GM18868 (cell line): ENCODE measurements at regions not wholly inside any gene's neighbourhood (a gene's known extent, or its start where the extent isn't known, plus 50 kb on each side); places are given as distances from the start of the nearest gene placed in this dataset.

Experiments
- ATAC-seq: cut with Tn5 transposase; IDR thresholded peaks from one replicate; pipeline ENCODE4 v1.9.1; 2021; ENCODE audit warnings: mild to moderate bottlenecking, moderate library complexity; ENCODE audit not compliant: unreplicated experiment

DNA sequence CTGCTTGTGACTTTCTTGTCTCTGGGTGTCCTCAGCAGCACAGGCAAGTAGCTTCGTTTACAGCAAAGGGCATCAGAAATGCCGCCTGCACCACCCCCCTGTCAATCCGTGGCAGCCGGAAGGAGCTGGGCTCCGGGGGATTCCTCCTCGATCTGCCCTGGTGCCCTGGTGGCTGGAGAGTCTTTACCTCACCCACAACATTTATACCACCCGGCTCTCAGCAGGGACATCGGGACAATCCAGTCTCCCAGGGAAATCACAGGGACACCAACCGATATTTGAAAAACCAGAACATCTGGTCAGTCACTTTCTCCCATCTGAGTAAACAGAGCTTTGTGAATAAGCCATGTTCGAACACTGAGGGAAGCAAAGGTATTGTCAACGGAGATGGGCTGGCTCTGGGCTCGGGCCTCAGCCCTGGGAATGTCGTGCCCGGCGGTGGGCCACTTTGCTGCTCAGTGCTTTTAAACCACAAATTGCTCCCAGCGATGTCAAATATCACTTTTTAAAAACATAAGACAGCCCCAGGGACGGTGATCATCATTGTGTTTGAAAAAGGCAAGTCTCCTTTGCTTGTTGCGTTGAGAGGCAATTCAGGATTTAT lies 210.0 kb upstream of the SALL3 start:
- ATAC-seq, result no peak

DNA sequence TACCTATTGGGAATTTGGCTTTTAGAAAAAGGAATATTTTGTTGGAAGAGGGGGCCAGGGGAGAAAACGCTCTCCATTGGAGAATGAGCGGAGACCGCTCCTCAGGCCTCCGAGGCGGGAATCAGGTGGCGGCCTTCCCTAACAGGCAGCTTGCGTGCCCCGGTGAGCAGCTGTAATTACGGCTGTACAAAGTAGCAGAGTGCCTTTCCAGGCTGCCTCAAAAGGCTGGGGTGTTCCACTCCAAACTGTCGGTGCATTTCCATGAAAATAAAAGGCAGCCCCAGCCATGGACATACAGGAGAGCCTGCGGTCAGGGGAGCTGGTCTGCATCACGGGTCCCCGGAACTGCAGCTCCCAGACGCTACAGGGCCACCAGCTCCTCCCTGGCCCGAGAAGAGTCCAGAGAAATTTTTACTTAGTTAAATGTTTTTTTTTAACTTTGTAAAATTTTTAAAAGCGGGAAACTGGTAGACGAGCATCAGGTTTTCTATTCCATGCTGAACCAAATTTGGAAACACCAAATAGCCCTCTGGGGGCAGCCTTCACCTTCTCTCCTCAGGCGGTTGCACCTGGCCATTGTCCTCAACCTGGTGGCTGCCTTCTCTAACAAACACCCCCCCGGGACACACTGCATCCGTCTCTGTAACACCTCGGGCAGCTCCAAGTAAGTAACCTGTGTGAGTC lies 209.3 kb upstream of the SALL3 start:
- ATAC-seq, result no peak

DNA sequence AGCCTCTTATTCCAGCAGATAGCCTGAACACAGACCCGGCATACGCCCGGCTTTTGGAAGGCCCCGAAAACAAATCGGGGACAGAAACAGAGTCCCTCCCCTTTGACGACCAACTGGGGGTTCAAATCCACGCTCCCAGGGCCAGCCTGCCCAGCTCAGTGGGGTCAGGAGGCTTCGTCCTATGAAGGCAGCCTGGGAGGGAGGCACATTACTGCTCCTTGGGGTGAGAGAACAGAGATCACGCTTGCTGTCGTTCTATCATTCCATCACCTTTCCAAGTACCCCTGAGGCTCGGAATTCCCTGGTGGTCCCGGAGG lies 208.8 kb upstream of the SALL3 start:
- ATAC-seq, result no peak

DNA sequence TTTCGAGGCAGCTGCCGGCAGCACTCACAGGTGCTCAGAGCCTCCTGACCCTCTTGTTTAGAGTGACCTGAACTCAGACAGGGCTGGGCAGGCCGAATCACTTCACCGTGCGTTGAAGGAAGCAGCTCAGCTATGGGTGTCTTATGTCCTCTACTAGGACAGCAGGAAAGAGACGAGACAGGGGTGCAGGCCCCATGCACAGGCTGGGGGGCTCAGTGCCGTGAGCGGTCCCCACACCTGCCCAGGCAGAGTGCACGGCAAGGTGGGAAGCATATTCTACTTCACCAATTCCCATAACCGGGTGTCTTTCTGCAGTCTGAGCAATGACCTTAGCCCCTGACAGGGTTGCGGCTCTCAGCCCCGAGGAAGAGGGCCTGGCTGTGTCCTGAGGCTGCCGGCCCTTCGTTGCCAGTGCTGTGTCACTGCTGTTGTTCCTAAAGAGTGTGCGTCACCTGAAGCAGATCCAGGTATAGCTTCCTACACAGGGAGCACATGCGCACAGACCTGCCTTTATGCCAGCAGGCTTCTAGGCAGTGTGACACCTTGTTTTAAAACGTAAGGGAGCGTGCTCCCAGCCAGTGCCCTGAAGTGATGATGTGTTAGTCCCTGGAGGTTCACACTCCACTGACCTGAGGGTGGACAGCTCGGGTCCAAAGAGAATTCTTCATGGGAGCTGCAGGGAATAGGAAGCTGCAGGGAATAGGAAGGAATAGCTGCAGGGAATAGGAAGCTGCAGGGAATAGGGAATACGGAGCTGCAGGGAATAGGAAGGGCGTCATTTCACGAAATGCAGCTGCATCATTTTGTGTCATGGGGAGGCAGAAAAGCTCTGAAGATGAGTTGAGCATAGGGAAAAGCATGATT lies 207.9 kb upstream of the SALL3 start:
- no peak for ATAC-seq

DNA sequence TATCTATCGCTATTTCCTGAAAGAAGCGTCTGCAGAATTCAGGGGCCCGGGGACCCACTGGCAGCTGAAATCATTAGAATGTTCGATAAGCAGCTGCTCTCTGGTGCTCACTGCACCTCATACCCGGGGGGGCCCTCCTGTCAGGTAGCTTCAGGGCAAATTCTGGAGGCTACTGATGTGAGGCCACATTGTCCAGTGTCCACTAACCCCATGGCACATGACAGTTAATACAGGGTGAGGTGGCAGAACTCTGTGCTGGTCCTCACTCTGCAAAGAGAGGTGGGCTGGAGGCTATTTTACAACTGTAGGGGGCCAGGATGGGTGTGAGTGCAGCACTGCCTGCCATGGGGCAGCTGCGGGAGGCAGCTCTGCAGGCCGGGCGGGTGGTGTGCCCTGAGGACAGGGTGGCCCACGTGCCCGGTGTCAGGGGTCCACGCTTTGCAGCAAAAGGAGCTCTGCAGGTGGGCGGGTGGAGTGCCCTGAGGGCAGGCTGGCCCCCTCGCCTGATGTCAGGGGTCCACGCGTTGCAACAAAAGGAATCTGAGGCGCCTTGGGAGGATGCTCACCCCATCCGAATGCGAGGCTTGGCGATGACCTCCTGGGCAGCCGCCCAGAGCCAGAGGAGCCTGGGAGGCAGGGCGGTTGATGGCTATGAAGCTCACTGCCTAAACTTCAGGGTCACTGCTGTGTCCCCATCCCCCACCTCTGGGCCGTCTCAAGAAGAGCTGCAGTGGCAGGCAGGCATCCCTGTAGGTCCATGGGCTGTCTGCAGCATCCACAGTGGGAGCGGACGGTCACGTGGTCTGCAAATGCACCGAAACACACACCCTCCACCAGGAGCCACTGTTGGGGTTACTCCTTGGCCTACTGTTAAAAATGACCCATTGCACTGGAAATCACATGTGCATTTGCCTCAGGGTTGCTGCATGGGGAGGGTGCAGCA lies 207.0 kb upstream of the SALL3 start:
- no peak for ATAC-seq

DNA sequence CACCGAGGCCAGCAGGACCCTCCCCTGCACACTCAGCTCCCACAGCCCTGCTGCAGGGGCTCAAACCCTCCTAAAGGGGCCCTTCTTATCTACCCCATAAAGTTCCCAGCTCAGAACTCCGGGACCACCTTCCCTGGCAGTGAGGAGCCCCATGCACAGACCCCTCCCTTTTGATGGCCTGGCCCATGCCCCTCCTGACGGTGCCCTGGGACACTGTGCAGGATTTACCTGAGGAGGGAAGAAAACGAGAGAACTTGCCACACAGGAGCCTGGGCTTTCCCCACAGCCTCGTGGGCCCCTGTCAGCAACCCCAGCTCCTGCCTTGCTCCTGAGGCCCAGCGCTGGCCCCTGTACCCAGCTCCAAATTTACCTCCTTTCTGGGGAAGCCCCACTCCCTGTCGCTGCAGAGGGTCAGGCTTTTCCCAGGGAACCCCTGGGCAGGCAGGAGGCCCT lies 206.3 kb upstream of the SALL3 start:
- ATAC-seq, result no peak

DNA sequence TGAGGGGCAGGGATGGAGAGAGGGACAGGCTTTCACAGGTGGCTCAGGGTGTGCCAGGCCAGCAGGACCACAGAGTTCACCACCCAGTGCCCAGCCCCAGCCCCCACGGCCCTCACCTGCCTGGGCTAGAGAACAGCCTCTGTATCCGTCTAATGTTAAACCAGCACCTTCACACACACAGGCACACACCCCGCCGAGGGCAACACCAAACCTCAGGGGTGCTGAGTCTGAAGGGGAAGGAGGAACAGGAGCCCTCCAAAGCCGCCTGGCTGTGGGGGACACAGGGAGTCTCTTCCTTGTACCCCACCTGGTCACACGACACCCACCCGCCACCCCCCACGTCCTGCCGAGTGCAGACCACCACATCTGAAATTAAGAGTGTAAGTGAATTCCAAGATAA lies 205.8 kb upstream of the SALL3 start:
- no peak for ATAC-seq

DNA sequence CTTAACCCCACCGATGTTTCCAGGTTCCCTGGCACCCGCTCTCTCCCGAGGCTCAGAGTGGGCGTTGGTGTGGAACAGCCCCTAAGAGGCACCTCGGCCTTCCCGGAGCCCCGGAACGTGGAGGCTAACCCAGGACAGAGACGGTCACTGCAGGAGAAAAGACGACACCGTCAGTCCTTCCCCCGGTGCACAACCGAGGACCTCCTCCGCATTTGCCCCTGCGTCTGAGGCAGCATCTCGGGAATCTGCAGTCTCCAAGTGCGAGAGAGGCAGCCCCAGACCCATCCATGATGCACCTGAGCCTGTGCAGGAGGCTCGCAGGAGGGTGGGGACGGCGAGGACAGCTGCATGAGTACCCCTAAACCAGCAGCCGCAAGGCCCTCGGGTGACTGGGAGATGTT lies 204.9 kb upstream of the SALL3 start:
- ATAC-seq, result no peak

DNA sequence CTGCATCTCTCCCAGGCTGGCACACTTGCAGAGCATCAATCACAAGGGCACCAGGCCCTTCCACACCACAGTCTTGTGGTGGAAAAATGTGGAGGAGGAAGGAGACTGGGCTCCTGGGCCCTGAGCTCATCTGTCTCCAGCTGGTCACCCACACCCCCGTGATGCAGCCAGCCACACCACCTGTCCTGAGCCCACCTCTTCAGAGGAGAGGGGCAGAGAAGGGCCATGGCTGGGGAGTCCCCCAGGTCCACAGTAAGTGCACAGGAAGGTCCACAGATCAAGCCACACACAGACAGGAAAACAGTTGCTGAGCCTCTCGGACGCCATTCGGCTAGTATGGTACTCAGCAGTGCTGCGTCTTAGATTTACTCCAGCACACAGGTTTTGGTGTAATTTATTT lies 203.5 kb upstream of the SALL3 start:
- ATAC-seq, result no peak

DNA sequence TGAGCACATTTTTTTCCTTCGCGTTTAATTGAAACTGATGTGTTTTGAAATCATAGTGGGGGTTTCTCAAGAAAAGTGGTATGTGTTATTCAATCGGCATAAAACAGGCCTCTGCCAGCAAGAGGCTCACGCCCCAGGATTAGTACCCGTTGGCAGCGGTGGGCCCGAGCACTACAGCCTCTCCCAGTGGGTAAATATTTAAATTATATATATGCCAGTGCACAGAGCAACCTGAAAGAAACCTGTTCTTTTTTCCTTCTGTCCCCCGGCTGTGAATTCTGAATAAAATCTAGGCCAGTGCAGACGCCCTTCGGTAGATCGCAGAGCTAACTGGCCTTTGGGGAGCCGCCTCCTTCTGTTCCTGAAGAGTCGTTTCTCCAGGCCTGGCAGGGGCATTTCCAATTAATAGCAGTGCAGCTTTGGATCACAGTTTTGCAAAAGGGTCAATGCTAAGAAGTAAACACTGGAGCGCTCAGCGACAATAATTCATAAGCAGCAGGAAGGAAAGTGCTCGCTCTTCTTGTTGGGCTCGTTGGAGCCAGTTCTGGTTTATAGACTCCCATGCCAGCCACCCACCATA lies 202.8 kb upstream of the SALL3 start:
- ATAC-seq, result no peak

DNA sequence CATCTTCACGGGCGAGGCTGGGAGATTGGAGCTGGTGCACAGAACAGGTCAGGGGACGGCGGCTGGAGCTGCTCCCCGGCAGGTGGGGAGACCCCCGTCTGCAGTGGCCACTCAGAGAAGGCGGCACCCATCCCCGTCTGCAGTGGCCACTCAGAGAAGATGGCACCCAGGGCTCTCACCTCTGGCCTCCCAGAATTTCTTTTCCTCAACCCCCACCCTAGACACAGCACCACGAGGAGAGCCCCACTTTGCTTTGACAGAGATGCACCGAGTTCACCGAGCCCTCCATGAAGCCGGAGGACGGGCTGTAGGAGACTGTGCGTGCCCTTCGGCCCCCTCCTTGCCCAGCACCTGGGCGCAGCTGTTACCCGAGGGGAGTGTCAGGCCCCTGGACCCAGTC lies 201.6 kb upstream of the SALL3 start:
- ATAC-seq, result no peak

DNA sequence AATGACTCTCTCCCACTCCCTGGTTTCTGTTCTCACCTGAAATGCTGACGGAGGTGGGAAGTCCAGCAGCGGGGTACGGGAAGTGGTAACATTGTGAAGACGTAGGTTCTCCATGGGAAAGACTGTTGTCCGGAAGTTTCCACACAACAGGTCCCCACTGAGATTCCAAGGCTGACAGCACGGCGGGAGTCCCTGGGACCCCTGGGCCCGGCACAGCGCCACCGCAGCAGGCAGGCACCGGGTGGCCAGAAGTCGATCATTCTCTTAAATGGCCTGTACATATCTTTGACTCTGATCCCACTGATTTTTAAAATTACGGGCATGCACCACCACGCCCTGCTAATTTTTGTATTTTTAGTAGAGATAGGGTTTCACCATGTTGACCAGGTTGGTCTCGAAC lies 201.0 kb upstream of the SALL3 start:
- ATAC-seq, result no peak

DNA sequence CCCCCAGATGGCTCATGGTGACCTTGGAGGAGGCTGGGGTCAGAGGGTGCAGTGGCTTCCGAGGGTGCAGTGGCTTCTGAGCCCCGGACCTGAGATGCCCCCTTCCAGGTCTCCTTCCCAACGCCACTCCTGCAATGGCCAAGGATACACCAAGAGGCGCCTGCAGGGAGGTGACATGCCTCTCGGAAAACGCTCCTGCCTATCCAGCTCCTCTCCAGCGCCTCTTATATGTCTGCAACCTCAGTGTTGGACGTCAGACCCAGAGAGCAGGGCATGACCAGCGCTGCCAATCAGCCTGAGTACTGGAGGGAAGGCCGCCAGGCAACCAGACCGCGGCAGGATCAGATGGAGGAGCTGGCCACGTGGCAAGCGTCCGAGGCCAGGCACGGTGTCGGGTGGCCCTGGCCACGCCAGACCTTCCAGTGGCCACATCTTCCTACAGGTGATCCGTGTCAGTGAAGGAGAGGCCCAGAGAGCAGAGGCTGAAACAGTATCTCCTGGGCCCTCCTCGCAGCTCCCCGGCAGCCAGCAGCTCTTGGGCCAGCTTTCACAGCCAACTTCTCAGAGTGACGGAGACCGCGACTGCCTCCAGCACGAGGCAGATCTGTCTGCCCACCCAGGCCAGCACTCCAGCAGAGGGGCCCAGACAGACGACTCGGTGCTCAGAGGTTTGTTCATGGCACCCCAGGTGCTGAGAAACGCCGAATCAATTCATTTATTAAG lies 199.5 kb upstream of the SALL3 start:
- ATAC-seq, result no peak

DNA sequence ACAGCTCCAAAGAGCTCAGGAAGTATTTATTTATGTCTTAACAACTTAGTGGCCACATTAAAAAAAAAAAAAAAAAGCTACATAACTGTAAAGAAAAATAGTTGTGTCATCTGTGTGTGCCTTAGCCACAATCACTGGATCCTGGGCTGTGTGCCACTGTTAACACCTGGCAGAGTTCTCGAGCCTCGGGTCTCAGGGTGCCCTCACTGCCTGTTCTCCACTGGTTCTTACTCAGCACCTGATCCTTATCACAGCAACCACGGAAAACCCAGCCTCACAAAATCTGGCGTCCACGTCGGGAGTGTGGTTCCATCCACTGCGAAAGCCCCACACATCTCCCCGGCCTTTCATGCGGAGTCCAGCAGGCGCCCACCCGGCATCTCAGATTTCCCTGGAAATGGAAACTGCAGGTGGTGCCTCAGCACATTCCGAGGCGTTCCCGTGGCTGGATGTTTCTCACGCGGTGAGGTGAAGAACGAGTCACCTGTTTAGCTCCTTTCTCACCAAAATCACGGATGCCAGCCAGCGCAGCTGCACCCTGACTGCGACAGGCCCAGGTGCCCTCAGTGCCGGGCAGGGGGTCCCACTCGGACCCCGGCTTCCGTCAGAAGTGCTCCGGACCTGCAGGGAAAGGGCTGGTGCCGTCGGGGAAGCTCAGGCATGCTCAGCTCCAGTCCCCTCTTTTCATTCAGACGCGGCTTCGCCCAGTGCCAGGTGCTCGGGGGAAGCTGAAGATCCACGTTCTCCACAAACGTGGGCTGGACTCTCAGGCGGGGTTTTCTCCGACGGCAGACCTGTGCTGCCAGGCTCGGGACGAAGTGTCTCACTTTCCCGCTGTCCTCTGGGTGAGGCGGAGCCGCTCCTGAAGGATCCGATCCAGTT lies 198.7 kb upstream of the SALL3 start:
- no peak for ATAC-seq

DNA sequence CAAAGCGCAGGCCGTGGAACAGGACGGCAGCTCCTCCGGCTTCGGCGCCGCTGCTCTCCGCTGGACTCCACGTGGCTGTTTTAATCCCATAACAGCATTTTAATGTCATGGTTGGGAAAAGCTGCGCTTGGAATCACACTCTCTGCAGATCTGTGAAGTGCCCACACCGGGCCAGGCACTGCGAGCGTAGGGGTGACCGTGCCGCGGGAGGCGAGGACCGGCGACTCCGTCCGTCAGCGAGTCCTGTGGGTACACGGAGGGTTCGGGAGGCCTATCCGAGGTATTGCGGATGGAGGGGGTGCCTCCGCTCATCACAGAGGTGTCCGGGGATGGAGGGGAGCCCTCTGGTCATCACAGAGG lies 198.0 kb upstream of the SALL3 start:
- no peak for ATAC-seq

DNA sequence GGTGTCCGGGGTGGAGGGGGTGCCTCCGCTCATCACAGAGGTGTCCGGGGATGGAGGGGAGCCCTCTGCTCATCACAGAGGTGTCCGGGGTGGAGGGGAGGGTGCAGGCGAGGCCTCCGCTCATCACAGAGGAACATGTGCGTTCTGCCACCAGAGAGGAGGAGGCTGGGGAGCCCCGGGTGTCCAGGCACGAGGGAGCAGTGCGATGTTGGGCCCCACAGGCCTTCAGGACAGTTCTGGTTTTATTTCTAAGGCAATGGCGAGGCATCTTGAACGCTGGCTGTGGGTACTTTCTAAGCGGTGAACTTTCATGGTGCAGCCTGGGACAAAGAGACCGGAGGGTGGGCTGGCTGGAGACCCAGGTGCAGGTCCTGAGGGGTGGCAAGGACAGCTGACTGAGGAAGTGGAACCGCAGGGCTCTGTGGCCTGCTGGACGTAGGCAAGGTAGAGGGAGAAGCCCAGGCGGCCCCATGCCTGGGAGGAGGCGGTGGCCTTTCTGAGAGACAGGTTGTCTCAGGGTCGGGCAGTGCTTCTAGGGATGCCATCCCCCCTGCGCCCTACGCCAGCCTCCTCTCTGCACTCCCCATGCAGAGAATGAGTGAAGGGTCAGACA lies 196.6 kb upstream of the SALL3 start:
- ATAC-seq, result no peak

DNA sequence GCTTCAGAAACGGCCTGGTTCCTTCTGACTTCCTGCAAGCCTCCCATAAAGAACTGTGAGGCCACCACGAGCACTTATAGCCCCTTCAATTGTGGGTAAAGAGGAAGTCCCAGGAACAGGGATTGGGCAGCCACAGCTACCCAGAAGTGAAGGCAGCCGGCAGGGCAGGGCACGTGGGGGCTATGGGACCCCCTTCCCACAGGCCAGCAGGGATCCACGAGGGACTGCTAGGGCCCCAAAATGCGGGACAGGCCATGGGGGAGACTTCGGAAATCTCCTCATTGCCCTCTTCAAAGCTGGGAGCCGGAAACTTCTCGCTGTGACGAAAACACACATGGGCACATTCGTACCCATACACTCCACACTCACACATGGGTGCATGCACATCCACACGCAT lies 196.1 kb upstream of the SALL3 start:
- no peak for ATAC-seq

DNA sequence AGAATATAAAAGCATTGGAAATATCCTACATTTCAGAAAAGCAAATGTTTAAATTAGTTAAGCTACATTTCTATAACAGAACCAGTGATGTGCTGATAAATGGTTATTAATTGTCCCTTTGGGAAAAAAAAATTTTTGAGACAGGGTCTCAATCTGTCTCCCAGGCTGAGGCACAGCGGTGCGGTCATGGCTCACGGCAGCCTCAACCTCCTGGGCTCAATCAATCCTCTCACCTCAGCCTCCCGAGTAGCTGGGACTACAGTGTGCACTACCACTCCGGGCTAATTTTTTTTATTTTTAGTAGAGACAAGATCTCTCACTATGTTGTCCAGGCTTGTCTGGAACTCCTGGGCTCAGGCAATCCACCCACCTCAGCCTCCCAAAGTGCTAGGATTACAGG lies 194.8 kb upstream of the SALL3 start:
- no peak for ATAC-seq

DNA sequence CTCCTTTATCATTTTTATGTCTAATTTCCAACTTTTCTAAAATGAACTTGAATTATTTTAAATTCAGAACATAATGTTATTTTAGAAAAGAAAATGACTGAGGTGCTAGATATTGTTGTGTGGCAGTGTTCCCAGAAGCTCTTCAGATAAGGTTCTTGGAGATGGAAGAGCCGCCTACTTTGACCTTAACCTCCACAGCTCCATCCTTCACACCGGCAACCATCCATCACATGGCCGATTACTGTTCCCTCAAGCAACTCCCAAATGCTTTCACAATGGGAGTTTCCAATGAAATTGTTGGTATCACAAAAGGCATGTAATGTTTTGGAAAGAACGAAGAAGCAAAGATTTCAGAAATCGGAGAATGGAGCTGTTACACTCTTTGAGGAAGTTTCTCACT lies 193.9 kb upstream of the SALL3 start:
- no peak for ATAC-seq
